ENCODE measurements at regions not wholly inside any gene's neighbourhood (a gene's known extent, or its start where the extent isn't known, plus 50 kb on each side); places are given as distances from the start of the nearest gene placed in this dataset.

DNA sequence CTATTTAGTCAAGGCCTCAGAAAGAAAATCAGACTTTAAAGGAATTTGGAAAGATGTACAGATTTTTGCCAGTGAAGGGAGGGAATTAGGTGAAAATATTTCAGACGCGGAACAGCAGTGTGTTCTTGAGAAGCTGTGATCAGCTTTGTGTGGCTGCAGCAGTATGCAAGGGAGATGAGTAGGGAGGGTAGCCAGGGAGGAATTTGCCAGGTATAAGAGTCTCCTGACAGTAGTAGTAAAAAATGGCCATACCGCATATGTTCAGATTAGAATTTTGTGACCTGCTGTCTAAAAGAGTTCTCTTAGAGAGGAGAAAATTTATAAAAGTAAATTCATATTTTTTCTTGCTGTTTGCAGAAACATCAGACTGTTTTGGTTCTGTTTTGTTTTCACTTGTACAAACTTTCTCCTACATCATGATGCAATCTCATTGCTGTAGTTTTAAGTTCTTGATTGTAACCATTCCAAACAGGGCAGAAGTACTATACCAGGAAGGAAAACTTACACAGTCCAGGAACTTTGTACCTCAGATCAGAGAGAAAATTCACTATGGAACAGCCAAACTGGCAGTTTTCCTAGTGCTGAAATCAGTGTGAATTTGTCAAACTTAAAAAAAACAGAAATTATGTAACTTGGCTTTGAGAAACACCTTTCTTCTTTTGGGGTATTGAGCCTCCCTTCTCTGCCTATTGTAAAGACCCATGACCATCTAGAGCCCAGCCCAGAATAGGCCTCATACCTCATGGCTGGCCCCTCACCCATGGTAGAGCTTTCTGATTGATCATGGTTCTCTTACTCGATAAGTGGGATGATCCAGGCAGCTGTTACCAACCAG lies 78.4 kb upstream of the NR3C1 start:
- TF ChIP-seq, protein P1, sequence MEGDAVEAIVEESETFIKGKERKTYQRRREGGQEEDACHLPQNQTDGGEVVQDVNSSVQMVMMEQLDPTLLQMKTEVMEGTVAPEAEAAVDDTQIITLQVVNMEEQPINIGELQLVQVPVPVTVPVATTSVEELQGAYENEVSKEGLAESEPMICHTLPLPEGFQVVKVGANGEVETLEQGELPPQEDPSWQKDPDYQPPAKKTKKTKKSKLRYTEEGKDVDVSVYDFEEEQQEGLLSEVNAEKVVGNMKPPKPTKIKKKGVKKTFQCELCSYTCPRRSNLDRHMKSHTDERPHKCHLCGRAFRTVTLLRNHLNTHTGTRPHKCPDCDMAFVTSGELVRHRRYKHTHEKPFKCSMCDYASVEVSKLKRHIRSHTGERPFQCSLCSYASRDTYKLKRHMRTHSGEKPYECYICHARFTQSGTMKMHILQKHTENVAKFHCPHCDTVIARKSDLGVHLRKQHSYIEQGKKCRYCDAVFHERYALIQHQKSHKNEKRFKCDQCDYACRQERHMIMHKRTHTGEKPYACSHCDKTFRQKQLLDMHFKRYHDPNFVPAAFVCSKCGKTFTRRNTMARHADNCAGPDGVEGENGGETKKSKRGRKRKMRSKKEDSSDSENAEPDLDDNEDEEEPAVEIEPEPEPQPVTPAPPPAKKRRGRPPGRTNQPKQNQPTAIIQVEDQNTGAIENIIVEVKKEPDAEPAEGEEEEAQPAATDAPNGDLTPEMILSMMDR (IDR thresholded peaks at IDR 0.05; ENCODE audit: extremely low read depth, missing control alignments) = no peak

DNA sequence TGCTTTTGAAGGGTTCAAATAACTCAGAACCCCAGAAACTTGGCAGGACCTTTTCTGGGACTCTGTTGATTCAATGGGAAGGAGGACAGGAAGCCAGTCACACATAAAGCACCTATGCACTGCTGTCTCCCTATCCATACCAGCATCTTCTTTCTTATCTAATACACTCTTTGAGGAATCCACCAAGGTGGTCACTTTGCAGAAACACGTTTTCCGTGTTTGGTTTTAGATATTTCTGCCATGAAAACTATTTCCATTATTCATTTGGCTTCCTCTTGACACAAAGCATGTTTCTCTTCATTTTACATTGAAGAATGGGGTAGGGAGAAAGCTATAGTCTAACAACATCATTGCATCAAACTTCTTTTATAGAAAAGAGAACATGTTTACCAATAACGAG lies 76.5 kb upstream of the NR3C1 start:
- TF ChIP-seq, protein P1 (IDR thresholded peaks at IDR 0.05; ENCODE audit: extremely low read depth, missing control alignments) = no peak
- DNase-seq (ENCODE audit: low spot score) = no peak

More for the DNA sequence above, 78.4 kb upstream of the NR3C1 start:
- DNase-seq (ENCODE audit: low spot score) = no peak

DNA sequence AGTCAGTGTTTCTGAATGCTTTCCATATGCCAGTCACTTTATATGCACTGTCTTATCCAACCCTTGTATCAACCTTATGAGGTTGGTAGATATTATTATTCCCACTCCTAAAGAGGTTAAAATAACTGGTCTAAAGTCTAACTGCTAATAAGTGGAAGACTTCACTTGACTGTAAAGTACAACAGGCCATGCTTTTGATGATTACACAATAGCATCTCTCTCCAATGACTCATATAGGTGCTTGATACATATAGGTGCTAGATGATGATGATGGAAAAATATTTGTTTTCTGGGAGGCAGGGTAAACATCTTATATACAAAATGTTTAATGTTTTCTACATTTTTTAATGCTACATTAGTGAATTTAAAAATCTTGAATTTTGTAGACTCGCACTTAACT lies 75.9 kb upstream of the NR3C1 start:
- TF ChIP-seq, protein P1 (IDR thresholded peaks at IDR 0.05; ENCODE audit: extremely low read depth, missing control alignments) = no peak
- DNase-seq (ENCODE audit: low spot score) = no peak

DNA sequence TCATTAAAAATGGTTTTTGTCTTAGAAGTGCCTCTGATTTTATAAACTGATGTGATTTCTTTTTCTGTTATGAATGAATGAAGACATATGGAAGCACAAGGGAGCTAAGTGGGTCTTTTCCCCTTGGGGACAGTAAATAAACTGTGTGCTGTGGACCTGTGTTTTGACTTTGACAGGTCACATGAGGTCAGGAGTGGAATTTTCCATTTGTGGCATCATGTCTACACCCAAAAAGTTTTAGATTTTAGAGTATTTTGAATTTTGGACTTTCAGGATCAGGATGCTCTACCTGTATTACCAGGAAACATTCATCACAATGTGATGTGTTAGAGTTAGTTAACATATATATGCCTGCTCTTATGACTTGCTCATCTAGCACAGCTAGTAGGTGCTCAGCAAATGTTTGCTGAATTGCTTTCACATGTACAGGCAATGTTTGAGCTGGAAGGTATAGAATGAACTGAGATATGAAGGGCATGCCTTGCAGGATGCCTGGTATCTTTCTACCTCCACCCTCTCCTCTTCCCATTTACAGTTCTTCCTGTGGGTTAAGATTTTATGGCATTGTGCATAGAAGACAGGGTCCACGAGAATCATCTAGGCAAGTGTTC lies 73.2 kb upstream of the NR3C1 start:
- TF ChIP-seq, protein P1 (IDR thresholded peaks at IDR 0.05; ENCODE audit: extremely low read depth, missing control alignments) = no peak

DNA sequence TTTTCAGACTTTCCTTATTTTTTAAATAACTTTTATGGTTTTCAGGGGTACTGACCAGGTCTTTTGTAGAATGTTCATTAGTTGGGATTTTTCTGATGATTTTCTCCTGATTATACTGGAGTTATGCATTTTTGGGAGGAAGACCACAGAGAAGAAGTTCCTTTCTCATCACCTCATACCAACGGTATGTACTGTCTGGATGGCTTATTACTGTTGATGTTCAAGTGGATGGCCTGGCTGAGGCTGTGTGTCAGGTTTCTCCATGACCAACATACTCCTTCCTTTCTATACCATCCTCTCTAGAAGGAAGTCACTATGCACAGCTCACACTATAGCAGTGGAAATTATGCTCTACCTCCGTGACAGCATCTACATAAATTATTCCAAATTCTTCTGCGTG lies 71.1 kb upstream of the NR3C1 start:
- TF ChIP-seq, protein P1 (IDR thresholded peaks at IDR 0.05; ENCODE audit: extremely low read depth, missing control alignments) = no peak
- DNase-seq (ENCODE audit: low spot score) = no peak

More for the DNA sequence above, 73.2 kb upstream of the NR3C1 start:
- DNase-seq (ENCODE audit: low spot score) = no peak

DNA sequence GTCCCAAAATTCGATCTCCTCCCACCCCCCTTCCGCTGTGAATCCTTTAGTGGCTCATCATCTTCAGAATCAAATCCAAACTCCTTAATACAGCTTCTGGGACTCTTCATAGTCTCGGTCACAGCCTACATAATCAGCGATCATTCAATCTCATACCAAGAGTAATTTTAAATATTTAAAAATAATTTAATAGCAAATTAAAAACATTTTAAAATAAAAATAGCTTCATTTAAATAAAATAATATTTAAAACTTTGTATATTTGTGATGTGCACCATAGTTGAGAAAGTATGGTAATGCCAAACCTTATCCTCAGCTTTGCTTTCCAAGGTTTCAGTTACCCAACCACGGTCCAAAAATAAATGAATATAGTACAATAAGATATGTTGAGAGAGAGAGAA lies 70.0 kb upstream of the NR3C1 start:
- no peak for DNase-seq (ENCODE audit: low spot score)
- TF ChIP-seq, protein P1 (IDR thresholded peaks at IDR 0.05; ENCODE audit: extremely low read depth, missing control alignments) = no peak

DNA sequence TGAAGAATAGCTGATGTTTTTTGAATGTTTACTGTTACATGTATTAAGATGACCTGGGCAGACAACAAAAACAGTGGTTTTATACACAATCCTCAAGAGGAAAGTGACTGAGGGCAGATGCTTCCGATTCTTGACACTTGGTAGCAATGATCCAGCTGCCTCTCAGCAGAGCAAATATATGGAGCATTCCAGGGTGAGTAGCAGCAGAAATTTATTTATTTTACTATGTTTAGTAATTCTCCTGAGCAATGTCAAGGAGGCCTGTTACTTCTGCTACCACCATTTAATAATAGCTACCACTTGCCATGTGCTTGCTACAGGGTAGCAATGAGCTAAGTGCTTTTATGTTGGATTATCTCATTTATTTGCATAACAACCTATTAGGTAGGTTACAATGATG lies 69.1 kb upstream of the NR3C1 start:
- no peak for DNase-seq (ENCODE audit: low spot score)
- TF ChIP-seq, protein P1 (IDR thresholded peaks at IDR 0.05; ENCODE audit: extremely low read depth, missing control alignments) = no peak

All from GM20000 (cell line).